Kidney epithelial cell (primary cell): ENCODE measurements at regions not wholly inside any gene's neighbourhood (a gene's known extent, or its start where the extent isn't known, plus 50 kb on each side); places are given as distances from the start of the nearest gene placed in this dataset.

Source experiments
- DNase-seq: peaks from one replicate; pipeline ENCODE4 v3.0.0-alpha.2; 2010; ENCODE audit warnings: low read depth
- H3K27me3 ChIP-seq: 2 replicates; pipeline ENCODE4 v1.6.0; 2011; ENCODE audit warnings: low read length; ENCODE audit not compliant: control insufficient read depth, insufficient read depth
- H3K36me3 ChIP-seq: 2 replicates; pipeline ENCODE4 v1.5.1; 2011; ENCODE audit warnings: low read length; ENCODE audit not compliant: control insufficient read depth, insufficient read depth
- H3K4me3 ChIP-seq: 2 replicates; pipeline ENCODE4 v1.5.1; 2011; ENCODE audit warnings: low read depth, mild to moderate bottlenecking, control low read depth, low read length
- TF ChIP-seq, protein P1 (sequence below): IDR thresholded peaks from 2 replicates; pipeline ENCODE4 v1.5.1; 2011; ENCODE audit warnings: mild to moderate bottlenecking, moderate library complexity, low read length, control low read depth, inconsistent platforms; ENCODE audit not compliant: insufficient read depth, poor library complexity, severe bottlenecking

DNA sequence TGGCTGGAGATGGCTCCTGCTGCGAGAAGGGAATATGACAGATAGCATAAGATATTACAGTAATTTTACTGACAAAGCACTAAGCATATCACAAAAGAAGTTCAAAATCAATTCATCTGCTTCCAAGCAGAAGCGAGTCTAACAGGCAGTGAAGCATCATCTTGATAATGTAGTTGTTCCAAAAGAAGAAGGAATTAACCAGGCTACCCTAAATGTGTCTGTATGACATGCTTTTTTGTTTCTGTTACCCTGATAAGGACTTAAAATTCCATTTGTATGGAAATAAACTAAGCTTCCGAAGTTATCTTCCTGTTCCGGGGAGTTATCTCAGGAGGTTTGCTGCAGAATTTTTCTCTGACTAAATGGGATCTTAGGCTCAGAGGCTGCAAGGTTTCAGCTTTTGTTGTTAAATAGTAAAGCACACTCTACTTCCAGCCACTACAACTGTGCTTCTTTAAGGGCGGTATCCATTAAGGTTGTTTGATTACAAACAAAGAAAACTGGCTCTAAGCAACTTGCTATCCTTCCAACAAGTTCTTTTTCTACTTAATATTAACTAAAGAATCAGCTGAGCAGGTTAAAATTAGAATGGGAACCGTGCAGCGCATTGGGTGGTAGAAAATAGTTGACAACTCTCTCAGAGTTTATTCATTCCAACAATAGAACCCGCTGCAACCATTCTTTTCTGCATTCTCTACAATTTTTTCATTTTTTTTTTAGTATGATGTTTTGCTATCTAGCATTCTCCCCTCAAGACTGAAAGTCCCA lies 607.3 kb downstream of the UQCRFS1 start:
- Histone ChIP-seq H3K4me3 (no peak overlapping the region), H3K27me3 (no peaks in the 10 kb centered on the region), H3K36me3 (no peaks in the 10 kb centered on the region)
- no peak for DNase-seq
- TF ChIP-seq, protein P1, sequence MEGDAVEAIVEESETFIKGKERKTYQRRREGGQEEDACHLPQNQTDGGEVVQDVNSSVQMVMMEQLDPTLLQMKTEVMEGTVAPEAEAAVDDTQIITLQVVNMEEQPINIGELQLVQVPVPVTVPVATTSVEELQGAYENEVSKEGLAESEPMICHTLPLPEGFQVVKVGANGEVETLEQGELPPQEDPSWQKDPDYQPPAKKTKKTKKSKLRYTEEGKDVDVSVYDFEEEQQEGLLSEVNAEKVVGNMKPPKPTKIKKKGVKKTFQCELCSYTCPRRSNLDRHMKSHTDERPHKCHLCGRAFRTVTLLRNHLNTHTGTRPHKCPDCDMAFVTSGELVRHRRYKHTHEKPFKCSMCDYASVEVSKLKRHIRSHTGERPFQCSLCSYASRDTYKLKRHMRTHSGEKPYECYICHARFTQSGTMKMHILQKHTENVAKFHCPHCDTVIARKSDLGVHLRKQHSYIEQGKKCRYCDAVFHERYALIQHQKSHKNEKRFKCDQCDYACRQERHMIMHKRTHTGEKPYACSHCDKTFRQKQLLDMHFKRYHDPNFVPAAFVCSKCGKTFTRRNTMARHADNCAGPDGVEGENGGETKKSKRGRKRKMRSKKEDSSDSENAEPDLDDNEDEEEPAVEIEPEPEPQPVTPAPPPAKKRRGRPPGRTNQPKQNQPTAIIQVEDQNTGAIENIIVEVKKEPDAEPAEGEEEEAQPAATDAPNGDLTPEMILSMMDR, result no peak

DNA sequence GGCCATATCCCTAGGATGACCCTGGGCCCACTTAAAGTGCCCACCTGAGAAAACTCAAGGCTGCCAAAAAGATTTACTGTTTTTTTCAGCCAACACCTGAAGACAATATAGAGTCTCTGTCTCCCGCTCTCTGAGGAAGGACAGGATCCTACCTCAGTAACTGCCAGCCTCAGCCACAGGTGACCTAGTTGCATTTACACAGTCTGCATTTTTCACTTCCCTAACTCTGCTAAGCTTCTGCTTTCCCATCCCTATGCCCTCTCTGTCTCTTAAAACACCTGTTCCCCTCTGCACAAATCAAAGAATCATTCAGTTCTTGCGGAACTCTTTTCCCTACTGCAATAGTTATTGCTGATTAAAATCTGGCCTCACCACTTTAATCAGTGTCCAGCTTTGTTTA lies 609.5 kb downstream of the UQCRFS1 start:
- DNase-seq, result no peak
- no peak overlapping the region for H3K4me3 ChIP-seq
- TF ChIP-seq, protein P1, result no peak
- no peaks in the 10 kb centered on the region for H3K27me3 ChIP-seq
- H3K36me3 ChIP-seq, result no peaks in the 10 kb centered on the region

DNA sequence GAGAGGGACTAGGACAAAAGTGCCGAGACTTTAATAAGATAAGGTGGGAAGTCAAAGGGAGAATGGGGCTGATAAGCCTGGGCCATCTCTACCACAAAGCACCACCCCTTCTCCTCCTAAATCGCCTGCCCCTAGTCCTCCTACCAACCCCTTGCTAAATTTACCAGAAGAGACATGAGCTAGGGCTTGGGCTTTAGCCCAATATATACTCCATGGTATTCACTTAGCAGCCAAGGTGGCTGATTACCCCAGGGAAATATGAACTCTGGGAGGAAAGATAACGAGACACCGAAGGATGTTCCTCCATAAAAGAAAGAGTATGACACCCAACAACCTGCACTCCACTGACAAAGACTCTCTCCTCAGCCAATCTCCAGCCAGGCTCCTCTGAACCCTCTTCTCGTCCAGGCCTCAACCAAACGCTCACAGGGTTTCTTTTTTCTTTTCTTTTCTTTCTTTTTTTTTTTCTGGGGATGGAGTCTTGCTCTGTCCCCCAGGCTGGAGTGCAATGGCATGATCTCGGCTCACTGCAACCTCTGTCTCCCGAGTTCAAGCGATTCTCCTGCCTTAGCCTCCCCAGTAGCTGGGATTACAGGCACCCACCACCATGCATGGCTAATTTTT lies 610.2 kb downstream of the UQCRFS1 start:
- Histone ChIP-seq H3K4me3 (no peak overlapping the region), H3K27me3 (no peaks in the 10 kb centered on the region), H3K36me3 (no peaks in the 10 kb centered on the region)
- no peak for DNase-seq
- TF ChIP-seq, protein P1, result no peak

DNA sequence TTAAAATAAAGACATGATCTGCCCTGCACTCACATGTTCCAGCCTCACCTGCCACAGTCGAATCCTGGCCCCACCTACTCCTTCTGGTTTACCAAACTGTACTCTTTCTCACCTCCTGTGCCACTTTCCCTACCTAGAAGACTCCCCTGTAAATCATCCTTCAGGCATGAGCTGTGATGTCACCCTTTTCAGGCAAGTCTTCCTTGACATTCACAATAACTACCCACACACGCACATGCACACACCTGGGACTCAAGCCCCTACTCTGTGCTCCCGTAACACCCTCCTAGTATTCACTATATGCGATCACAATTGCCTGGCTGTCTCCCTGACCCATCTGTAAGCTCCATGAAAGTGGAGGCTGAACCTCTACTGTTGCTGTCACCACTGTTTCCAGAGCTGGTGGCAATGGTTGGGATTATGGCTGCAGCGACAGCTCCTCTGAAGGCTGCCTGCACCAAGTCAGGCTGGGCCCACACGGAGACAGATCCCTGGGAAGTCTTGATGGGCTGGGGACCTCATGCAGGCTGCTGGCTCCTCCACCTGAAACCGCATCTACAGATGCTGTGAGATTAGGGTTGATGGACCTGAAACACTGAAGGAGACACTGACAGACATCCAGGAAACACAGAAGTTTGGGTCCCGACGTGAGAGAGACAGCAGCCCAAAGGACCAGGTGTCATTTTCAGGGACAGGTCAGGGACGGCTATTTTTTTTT lies 611.1 kb downstream of the UQCRFS1 start:
- TF ChIP-seq, protein P1, result no peak
- no peaks in the 10 kb centered on the region for H3K36me3 ChIP-seq
- no peak for DNase-seq
- no peak overlapping the region for H3K4me3 ChIP-seq
- H3K27me3 ChIP-seq, result no peaks in the 10 kb centered on the region

DNA sequence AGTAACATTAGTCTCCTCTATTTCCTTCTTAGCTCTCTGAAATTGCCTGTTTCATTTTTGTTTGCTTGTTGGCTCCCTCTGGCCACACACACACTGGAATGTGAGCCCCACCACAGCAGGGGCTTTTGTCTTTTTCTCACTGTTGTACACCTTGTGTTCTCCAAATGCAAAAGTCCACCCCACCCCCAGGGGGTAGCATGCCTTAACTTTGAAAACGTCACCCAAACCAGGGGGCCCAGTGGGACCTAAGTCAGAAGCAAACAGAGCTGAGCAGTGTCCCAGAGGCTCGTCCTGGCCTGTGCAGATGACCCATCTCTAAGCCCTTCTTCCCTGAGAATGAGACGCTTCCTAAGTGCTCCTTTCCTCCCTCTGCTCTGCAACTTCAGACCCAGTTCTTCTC lies 614.1 kb downstream of the UQCRFS1 start:
- no peak overlapping the region for H3K4me3 ChIP-seq
- no peaks in the 10 kb centered on the region for H3K27me3 ChIP-seq
- DNase-seq, result no peak
- H3K36me3 ChIP-seq, result no peaks in the 10 kb centered on the region
- TF ChIP-seq, protein P1, result no peak
